8988T (cell line): ENCODE measurements at regions not wholly inside any gene's neighbourhood (a gene's known extent, or its start where the extent isn't known, plus 50 kb on each side); places are given as distances from the start of the nearest gene placed in this dataset.

Source experiments
- DNase-seq: peaks from one replicate; pipeline ENCODE4 v3.0.0; 2011

DNA sequence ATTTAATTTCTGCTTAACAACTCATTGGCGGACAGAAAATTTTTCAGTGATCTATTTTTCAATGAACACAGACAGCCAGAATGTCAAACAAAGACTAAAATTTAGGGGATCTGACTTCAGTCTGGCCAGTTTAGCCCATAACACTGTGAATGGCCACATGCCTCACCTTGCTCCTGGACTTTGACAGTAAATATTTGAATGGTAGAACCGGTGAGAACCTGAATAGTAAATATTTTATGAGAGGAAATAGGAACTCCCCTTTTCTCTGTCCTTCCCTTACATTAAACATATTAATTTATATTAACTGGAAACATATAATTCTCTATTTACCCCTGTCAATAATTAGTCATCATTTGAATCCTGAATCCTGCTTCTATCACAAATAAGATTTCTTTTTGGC lies 942.1 kb downstream of the KCNJ2 start:
- no peak for DNase-seq

DNA sequence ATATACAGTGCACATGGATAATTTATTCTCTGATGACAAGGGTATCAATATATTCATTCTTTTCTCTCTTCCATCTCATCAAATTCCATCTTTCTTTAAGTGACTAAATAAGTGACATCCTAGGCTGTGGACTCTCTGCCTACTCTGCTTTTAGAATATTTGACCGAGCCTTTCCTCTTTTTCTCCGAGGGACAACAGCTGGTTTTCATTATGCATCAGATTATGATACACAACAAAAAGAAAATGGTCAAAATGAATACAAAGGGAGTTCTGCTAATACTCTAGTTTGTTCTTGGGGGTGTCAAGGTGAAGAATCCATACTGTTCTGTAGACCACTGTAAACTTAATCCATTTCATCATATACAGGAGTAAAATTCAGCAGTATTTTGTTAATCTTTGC lies 942.6 kb downstream of the KCNJ2 start:
- DNase-seq: no peak

GRCh38 chr17:71113347-71113746 lies 944.0 kb downstream of the KCNJ2 start:
- DNase-seq: no peak

DNA sequence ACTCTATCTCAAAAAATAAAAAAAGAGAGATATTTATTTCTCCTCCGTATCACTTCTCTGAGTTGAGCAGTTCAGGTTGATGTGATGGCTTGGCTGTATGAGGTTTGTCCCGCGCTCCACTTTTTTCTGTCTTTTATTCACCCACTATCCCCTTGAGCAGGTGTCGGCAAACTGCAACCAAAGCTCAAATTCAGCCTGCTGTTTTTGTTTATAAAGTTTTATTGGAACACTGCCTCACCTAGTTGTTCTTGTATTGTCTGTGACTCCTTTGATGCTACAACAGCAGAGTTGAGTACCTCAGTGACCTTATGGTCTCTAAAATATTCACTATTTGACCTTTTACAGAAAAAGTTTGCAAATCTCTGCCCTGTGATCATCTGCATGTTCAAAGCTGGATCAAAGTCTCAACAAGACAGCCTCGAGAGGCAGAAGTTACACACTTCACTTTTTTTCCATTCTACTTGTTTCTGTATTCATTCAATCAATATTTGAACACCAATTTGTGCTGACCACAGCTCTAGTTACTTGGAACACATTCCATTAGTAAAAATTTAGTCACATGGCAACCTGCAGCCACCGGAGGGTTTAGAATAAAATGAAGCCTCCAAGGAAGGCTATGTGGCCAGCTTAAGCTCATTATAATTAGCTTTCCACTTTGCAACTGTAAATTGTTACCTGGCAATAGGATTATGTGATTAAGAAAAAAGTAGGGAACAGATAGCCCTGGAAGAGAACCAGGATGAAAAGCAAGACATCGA lies 945.8 kb downstream of the KCNJ2 start:
- DNase-seq: no peak

- no peak for DNase-seq
Observed at GRCh38 chr17:71115669-71115972, 946.3 kb downstream of the KCNJ2 start.

DNA sequence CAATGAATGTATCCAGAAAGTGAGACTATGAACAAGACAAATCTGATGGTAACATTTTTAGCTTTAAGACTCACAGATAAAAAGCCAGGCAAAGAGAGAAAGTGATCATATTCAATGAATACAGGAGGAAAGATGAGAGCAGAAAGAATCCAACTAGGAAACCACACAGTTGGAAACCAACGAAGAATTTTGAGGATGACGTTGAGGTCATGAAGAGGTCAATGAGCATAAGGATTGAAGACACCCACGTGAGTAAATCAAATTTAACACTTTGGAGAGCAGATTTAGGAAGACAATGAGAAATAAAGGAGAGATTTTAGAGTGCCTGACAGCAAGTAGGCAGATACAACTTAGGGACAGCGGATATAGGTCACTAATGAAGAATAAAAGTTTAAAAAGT lies 948.1 kb downstream of the KCNJ2 start:
- DNase-seq: no peak

DNA sequence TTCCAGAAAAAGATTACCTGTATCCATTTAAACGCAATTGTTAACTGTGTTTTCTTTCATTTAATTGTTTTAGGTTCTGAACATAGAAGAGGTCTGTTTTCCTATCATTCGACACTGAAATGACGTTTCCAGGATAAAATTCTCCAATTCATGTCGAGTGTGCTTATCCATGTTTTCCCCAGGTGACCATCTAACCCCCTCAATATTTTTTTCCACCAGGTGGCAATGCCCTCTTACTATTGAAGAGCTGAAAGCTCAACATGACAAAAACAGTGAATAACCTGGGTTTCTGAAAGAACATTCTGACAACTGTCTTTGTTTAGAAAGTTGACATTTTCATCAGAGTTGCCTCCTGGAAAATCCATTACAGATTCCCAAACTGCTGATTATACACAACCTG lies 948.7 kb downstream of the KCNJ2 start:
- DNase-seq: no peak

- no peak for DNase-seq
Observed at GRCh38 chr17:71127416-71127815, 958.1 kb downstream of the KCNJ2 start.

DNA sequence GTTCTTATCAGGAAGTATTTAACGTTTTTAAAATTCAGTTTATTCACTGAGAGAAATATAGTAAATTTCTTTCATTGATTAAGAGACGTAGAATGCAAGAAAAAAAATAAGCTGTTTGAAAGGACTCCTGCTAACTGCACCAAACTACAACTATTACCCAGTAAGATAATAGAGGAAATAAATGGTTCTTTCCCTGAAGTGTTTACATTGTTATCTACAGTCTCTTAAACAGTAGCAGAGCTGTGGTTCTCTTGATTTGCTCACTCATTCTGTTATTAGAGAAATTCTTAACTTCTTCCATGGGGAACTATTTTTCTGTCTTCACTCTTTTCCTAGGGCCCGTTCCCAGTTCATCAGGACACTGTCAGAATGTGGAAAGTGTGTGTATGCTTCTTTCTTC lies 973.0 kb downstream of the KCNJ2 start:
- no peak for DNase-seq

GRCh38 chr17:71145486-71145885 lies 975.3 kb upstream of the SOX9 start:
- DNase-seq: no peak

DNA sequence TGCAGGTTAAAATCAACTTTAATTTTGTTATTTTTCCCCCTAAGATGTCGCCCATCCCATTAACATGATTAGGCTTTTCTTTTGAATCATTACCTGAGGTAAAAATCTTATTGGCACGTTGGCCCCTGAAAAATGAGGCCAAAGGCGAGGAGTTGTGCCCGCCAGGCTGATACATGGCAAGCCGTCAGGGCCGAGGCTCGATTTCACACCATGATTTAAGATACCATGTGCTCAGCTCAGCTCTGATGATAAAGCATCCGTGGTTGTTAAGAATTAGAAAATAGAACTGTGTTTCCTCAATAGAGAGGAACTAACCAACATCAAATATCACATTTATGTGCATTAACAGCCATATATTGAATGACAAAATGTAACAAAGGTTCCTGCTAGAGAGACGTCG lies 972.9 kb upstream of the SOX9 start:
- no peak for DNase-seq

DNA sequence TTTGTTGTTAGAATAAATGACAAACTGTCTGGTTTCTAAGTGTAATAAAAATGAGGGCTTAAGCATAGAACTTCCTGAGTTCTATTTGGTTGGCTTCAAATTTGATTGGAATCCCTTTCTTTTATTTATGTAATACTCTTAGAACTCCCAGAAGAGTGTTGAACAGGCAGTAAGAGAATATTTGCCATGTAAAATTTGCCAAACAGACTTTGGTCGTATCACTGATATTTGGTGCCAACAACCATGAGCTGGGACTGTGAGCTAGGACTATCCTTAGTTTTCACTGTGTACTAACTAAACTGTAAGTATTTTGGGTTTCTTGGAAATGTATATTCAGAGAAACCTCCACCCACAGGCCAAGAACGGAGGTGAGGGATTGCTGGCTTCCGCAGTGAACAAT lies 971.2 kb upstream of the SOX9 start:
- DNase-seq: no peak

GRCh38 chr17:71157297-71157696 lies 963.5 kb upstream of the SOX9 start:
- DNase-seq: no peak

- no peak for DNase-seq
Observed at GRCh38 chr17:71158437-71158836, 962.4 kb upstream of the SOX9 start.

GRCh38 chr17:71163121-71163812 lies 957.6 kb upstream of the SOX9 start:
- no peak for DNase-seq

GRCh38 chr17:71163813-71164122 lies 957.1 kb upstream of the SOX9 start:
- DNase-seq: no peak

- DNase-seq: no peak
Observed at GRCh38 chr17:71164561-71164960, 956.3 kb upstream of the SOX9 start.

GRCh38 chr17:71166311-71166710 lies 954.5 kb upstream of the SOX9 start:
- DNase-seq: no peak

- DNase-seq: no peak
Observed at GRCh38 chr17:71168053-71168741, 952.6 kb upstream of the SOX9 start.

GRCh38 chr17:71170070-71170469 lies 950.8 kb upstream of the SOX9 start:
- no peak for DNase-seq

- no peak for DNase-seq
Observed at GRCh38 chr17:71171270-71171669, 949.5 kb upstream of the SOX9 start.

- DNase-seq: no peak
Observed at GRCh38 chr17:71173991-71174390, 946.8 kb upstream of the SOX9 start.

DNA sequence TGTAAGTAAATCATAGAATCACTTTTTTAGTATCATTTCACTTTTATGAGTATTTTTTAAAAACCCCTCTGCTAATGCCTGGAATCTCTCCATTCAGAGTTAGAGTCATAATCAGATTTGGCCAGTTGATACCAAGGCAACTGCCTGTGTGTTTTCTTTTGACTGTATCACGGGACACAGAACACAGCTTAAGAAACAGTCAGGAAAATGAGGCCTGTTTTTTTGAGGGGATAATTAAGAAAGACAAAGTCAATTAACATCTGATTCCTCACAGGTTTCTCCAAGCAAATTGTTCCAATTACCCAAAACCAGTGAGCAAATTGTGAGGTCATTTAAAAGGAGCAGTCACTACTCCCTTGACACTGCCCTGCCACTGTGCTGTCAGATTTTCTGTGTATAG lies 944.5 kb upstream of the SOX9 start:
- no peak for DNase-seq

- DNase-seq: no peak
Observed at GRCh38 chr17:71176928-71177443, 943.8 kb upstream of the SOX9 start.
